CD4-positive, alpha-beta T cell treated with Interleukin-17A for 1 hour (primary cell): ENCODE measurements at regions not wholly inside any gene's neighbourhood (a gene's known extent, or its start where the extent isn't known, plus 50 kb on each side); places are given as distances from the start of the nearest gene placed in this dataset.
"Not testable (repeated sequence)": the region's sequence is repeated elsewhere in the genome, so short reads cannot be mapped to it uniquely, and the experiment has no call there.

Experiments
- DNase-seq: peaks from one replicate; pipeline ENCODE4 v3.0.0-alpha.2; 2020

DNA sequence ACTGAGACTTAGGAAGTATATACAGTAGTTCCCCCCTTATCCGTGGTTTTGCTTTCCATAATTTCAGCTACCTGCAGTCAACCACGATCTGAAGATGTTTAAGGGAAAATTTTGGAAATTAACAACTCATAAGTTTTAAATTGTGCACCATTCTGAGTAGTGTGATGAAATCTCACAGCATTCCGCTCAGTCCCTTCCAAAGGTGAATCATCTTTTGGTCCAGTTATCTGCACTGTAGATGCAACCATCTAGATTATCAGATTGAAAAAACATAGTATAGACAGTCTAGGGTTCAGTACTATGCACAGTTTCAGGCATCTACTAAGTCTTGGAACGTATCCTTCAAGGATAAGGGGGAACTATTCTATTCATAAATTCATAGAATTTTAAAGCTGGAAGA is 109.0 kb downstream of the ANXA3 start:
- no peak for DNase-seq

DNA sequence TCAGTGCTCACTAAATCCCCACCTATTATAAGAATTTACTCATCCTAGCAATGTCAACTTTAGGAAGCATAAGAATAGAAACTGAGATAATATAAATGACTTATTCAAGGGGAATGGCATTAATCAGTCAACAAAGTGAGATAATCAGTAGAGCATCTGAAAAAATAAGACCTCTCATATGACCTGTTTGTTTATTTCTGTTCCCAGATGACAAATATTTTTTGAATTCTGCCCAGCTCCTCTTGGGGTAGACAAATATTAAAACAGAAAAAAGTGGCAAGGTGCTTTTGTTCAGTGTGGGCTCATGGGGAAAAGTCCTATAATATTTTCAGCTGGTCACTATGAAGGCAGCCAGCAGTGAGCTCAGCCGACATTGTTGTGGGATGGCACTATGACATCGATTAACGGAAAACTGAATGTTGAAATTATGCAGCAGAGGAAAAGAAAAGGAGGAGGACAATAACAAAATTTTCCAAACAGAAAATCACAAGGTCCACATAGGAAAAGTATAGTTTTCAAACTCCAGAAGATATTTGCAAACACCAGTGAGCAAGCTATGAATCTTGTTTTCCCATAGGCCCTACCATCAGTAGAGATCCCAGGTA is 109.6 kb downstream of the ANXA3 start:
- no peak for DNase-seq

- DNase-seq, result no peak
These were observed 110.5 kb downstream of the ANXA3 start for GRCh38 chr4:78661921-78662521.

DNA sequence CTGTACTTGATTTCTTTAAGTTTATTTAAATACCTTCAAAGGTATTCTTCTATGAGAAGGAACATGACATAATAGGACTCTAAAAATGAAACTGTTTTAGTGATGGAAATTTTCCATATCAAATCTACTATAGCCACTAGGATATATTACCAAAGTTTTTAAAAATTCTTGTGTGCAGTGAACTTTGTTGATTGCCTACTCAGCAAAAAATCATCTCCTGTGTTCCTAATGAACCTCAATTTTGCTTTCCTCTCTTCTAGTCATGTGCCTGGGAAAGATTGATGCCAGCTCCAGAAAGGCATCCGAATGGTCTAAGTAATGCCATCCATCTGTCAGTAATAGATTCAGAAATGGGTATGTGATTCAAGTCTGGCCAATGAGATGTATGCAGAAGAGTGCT is 111.1 kb downstream of the ANXA3 start:
- no peak for DNase-seq

GRCh38 chr4:78664296-78664695 is 111.9 kb upstream of the BMP2K start:
- DNase-seq, result not testable (repeated sequence)

DNA sequence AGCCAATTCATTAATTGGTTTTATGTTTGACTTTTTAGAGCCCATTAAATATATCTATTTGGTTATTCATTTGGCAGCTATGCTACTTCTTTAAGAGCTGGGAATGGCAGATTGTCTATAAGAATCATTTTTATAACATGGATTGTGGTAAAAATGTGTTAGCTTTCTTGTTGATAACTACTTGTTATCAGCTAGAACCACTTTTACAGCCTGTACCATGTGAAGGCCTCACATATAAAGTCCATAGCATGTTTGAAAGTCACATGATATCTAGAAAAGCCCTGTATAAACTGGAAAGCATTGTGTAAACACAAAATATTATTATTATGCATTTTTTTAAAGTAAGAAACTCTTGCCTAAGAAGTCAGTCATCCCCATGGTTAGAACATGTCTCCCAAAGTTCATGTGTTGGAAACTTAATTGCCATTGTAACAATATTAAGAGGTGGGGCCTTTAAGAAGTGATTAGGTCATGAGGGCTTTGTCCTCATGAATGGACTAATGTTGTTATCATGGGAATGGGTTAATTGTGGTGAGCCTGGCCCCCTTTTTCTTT is 110.9 kb upstream of the BMP2K start:
- no peak for DNase-seq

DNA sequence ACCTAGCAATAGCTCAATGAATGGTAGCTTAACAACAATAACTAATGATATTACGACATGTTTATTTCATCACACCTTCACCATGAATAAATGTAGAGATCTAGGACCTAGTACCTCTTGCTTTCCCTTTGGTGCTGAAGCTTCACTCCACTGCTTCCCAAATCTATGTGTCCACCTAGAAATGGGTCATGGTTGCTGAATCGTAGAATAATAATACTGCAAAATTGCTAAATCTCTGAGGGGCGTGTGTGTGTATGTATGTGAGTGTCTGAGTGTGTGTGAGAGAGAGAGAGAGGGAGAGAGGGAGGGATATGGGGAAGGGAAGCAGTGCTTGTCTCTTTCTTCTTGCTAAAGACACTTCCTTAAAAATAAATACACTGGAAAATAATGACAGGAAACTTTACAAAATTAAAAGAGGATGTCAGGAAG is 109.3 kb upstream of the BMP2K start:
- DNase-seq, result no peak

DNA sequence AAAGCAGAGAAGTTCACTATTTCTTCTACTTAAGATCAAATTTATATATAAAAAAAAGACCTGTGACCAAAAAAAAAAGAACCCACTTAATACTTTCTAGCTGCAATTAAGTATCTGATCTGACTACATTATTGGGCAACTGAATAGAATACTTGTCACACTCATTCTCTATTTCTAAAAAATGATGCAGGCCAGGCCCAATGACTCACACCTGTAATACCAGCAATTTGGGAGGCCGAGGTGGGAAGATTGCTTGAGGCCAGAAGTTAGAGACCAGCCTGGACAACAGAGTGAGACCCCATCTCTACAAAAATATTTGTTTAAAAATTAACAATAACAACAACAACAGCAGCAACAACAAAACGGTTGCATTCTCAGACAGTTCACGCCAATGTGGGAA is 108.8 kb upstream of the BMP2K start:
- no peak for DNase-seq

GRCh38 chr4:78667764-78668163 is 108.4 kb upstream of the BMP2K start:
- DNase-seq, result no peak

DNA sequence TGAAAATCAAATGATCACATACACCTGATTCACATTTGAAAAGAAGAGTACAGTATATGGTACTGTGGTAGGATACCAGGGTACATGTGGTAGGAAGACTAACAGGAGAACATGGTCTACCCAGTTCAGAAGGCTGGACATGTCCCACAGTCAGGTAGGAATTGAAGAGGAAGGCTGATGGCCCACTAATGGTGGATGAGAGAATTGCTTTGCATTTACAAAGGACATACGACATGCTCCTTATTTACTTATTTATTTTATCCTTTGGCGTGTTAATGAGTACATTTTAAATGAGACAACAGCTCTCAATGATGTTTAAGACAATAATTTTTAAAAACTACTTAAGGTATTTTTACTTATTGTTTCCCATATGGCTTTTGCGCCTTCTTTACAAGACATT is 106.7 kb upstream of the BMP2K start:
- no peak for DNase-seq

- no peak for DNase-seq
These were observed 104.0 kb upstream of the BMP2K start for GRCh38 chr4:78671903-78672815.

DNA sequence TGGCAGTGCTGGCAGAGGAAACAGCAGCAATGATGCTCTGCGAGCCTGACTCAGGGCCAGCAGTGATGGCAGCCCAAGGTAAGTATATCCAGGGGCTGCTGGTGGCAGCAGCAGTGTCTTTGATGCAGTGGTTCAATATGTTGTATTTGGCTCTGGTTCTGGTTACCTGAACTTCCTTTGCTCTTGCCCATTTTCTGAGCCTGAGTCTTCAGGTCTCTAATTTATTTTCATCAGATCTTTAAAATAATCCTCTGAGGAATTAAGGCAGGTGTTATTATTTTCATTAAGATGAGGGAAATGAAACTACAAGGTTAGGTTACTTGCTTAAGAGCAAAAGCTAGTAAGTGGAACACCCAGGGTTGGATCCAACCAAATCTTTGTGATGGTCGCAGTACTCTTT is 102.8 kb upstream of the BMP2K start:
- DNase-seq, result no peak

- DNase-seq, result no peak
These were observed 100.8 kb upstream of the BMP2K start for GRCh38 chr4:78675325-78675724.

DNA sequence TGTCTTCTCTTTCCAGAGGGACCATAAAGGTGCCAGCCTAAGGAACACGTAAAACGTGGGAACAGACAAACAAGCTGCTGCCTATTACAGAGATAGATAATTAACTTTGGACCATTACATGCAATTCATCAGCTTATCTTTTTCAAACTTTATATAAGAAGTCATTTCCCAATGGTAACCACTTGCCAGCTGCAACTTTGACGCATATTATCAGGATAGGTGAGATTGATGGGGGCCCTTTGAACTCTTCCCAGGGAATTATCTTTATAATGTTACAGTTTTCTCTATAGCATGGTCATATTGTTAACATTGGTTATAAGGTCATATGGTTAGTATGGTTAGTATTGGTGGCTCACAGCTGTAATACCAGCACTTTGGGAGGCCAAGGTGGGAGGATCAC is 94.1 kb upstream of the BMP2K start:
- DNase-seq, result no peak

DNA sequence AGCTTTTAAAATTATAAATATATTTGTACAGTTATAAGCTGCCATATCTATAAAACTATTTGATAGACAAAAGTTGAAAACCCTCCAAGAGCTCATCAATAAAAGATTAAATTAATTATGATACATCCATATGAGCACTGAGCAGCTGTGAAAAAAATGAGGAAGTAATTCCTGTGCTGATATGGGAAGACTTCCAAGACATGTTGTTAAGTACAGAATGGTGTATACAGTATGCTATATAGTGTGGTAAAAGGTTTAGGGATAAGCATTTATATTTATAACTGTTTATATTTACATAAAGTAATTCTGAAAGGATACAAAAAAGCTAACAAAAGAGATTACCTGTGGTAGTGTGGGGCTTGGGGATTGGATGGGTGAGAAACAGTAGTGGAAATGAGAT is 92.8 kb upstream of the BMP2K start:
- no peak for DNase-seq

DNA sequence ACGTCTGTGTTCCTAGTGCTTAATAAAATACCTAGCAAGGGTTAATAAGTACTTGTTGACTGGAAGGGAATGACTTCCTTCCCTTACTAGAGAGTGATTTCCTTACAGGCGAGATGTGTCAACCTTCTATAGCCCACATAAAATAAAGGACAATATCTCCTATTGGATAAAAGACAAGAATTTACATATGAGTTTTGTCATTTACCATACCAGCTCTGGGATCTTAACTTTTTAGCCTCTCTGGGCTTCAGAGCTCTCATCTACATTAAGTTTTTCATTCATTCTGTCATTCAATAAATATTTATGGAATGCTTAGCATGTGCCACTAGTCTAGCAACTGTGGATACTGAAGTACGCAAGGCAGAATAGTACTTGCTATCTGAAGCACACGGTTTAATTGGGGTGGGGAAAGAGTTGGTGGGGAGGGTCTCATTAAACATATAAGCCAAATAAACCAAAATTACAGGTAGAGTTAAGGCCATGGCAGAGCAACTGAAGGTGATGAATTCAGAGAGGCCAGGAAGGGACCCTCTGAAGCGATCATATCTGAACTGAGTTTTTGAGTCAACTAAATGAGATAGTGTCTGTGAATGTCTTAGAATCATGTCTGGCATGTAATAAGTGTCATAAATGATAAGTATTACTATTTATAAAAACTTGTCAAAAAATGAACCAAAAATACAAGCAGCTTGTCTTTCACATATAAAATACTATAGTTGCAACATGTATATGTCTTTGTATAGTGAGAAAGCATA is 91.6 kb upstream of the BMP2K start:
- DNase-seq, result no peak

- DNase-seq, result no peak
These were observed 88.3 kb upstream of the BMP2K start for GRCh38 chr4:78687818-78688217.

GRCh38 chr4:78688366-78688765 is 87.8 kb upstream of the BMP2K start:
- DNase-seq, result no peak

DNA sequence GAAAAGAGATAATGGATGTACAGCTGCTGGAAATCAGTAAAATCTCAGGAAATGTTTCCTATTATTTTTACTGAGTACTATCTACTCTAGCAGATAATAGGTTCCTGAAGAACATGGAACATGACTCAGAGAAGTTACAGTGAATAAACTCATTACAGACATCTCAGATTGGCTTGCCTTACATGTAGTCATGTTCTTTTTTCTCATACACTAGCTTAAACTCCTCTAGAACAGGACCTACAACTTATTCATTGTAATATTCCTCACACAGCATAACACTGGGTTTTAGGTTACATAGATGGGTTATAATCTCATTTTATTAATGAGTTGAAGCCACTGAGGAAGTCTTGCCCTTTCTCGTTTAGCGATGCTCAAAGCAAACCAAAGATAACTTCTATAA is 86.9 kb upstream of the BMP2K start:
- DNase-seq, result no peak

GRCh38 chr4:78689700-78690323 is 86.3 kb upstream of the BMP2K start:
- DNase-seq, result no peak

DNA sequence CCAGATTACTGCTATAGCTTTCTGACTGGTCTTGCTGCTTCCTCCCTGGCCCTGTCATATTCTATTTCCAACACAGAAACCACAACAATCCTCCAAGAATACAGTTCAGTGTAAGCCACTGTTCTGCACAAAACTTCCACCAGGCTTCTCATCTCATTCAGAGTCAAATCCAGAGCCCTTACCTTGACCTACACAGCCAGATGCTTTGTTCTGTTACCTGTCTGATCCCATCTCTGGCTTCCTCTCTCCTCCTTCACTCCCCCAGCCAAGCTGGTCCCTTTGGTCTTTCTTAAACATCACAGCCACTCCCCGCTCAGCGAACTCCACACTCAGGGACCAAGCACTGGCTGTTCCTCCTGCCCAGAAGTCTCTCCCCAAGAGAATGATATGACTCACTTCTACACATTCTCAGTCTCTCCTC is 84.8 kb upstream of the BMP2K start:
- DNase-seq, result no peak

- DNase-seq, result no peak
These were observed 84.0 kb upstream of the BMP2K start for GRCh38 chr4:78691971-78692821.
